ENCODE measurements at regions not wholly inside any gene's neighbourhood (a gene's known extent, or its start where the extent isn't known, plus 50 kb on each side); places are given as distances from the start of the nearest gene placed in this dataset.

DNA sequence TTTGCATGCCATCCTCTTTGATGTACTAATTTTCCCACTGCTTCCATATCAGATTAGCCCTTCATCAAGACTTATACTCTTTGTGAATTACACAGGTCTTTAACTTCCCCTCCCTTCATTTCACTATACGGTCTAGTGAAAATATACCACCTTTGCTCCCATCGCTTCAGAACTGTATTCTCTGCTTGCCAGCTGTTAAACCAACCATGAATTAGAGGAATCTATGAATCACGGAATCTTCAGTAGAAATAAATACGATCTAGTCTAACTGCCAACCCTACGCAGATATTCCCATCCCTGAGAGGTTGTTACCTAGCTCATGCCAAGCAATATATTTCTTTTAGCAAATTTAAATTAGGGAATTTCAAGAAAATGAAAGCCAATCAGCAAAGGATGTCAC lies 177.8 kb upstream of the MPPED2 start:
- POLR2A ChIA-PET: no interaction called here
- no peak for ATAC-seq
- Mint-ChIP-seq H3K27me3 (peaks cover 2% of the 10 kb centered on the region), H3K27ac (no peak overlapping the region), H3K36me3 (ENCODE audit: low read depth) (no peaks in the 10 kb centered on the region), H3K4me3 (no peak overlapping the region), H3K4me1 (no peaks in the 10 kb centered on the region), H3K9me3 (ENCODE audit: low read depth) (peaks cover 11% of the 10 kb centered on the region)
- no peak for DNase-seq
- CTCF ChIA-PET: no interaction called here
- intact Hi-C loops (cut with DNase I, micrococcal nuclease): no loop called here

GRCh38 chr11:30762188-30762587 lies 176.0 kb upstream of the MPPED2 start:
- DNase-seq (no peak), ATAC-seq (no peak)
- Mint-ChIP-seq H3K4me1 (no peaks in the 10 kb centered on the region), H3K27me3 (peaks cover 2% of the 10 kb centered on the region), H3K9me3 (ENCODE audit: low read depth) (peaks cover 11% of the 10 kb centered on the region), H3K4me3 (no peak overlapping the region), H3K27ac (no peak overlapping the region), H3K36me3 (ENCODE audit: low read depth) (no peaks in the 10 kb centered on the region)
- ChIA-PET CTCF (no interaction called here), POLR2A (no interaction called here)
- intact Hi-C loops (cut with DNase I, micrococcal nuclease): no loop called here

- Mint-ChIP-seq H3K9me3 (ENCODE audit: low read depth) (peaks cover 9% of the 10 kb centered on the region), H3K27ac (no peak overlapping the region), H3K27me3 (no peaks in the 10 kb centered on the region), H3K36me3 (ENCODE audit: low read depth) (no peaks in the 10 kb centered on the region), H3K4me1 (no peaks in the 10 kb centered on the region), H3K4me3 (no peak overlapping the region)
- intact Hi-C loops (cut with DNase I, micrococcal nuclease): no loop called here
- no peak for DNase-seq
- ChIA-PET POLR2A (no interaction called here), CTCF (no interaction called here)
- no peak for ATAC-seq
These were observed 174.2 kb upstream of the MPPED2 start for GRCh38 chr11:30760345-30760744.

DNA sequence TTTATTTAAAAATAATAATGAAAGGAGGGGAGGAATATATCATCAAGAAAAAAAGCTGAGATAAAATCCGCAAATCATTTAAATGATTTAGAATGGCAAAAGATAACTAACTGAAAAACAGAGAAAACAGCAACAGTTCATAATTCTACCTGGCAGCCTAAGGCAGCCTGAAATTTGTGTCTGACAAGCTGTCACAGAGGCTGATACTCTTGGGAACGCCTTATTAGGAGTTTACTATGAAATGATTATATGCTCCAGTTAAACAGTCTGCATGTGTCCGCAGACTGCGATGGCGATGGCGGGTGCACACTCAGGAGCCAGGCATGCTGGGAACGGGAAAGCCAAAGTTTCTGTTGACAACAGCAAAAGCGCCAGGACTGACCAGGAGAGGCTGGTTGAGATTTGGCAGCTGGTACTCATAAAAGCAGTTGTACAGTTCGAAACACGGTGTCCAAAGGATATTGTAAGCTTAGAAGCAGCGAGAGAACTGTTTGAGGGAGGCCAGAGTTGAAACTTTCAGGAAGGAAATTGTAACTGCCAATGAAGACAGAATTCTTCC lies 172.9 kb upstream of the MPPED2 start:
- no peak overlapping the region for H3K27ac Mint-ChIP-seq
- H3K4me1 Mint-ChIP-seq: no peaks in the 10 kb centered on the region
- no peaks in the 10 kb centered on the region for H3K27me3 Mint-ChIP-seq
- POLR2A ChIA-PET: no interaction called here
- ATAC-seq (no peak), DNase-seq (no peak)
- no peaks in the 10 kb centered on the region for H3K36me3 Mint-ChIP-seq (ENCODE audit: low read depth)
- CTCF ChIA-PET: no interaction called here
- intact Hi-C loops (cut with DNase I, micrococcal nuclease): no loop called here
- peaks cover 9% of the 10 kb centered on the region for H3K9me3 Mint-ChIP-seq (ENCODE audit: low read depth)
- no peak overlapping the region for H3K4me3 Mint-ChIP-seq

DNA sequence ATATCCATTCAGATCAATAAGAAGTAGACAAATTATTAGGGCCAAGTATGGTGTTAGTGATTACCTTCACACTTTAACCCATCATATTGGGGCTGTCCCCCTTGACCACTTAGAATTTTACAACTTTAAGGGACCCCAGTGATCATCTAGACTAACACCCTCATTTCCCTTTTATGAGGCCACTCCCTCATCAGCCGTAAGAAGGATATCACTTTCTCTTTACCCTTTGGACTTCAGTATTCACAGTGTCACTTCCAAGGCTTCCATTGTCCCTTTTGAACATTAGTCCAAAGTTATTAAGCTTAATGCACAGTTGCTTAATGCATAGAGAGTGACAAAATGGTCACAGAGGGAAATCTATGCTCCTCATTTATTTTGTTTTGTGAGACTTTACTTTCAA lies 172.4 kb upstream of the MPPED2 start:
- no peak for ATAC-seq
- POLR2A ChIA-PET: no interaction called here
- CTCF ChIA-PET: no interaction called here
- Mint-ChIP-seq H3K9me3 (ENCODE audit: low read depth) (peaks cover 9% of the 10 kb centered on the region), H3K4me1 (no peaks in the 10 kb centered on the region), H3K27ac (no peak overlapping the region), H3K4me3 (no peak overlapping the region), H3K36me3 (ENCODE audit: low read depth) (no peaks in the 10 kb centered on the region), H3K27me3 (no peaks in the 10 kb centered on the region)
- DNase-seq: no peak
- intact Hi-C loops (cut with DNase I, micrococcal nuclease): no loop called here

DNA sequence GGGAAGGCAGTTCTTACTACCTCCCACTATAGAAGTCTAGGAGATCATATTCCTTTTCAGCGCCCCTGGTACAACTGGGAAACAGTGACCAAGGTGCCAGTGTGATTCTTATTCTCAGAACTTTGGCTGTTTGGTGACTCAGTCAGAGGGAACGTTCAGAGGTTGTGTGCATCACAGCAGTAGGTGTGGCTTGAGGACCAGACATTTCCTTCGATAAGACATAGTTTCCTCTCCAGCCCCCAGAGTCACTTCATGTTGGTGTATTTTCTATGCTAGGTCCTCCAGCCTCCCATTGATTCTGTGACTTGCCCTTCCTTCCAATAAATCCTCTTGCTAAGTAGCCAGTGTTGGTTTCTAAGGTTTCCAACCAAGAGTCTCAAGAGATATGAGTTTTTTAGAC lies 171.9 kb upstream of the MPPED2 start:
- no peak for ATAC-seq
- ChIA-PET POLR2A (no interaction called here), CTCF (no interaction called here)
- Mint-ChIP-seq H3K27me3 (no peaks in the 10 kb centered on the region), H3K9me3 (ENCODE audit: low read depth) (peaks cover 8% of the 10 kb centered on the region), H3K4me3 (no peak overlapping the region), H3K4me1 (no peaks in the 10 kb centered on the region), H3K36me3 (ENCODE audit: low read depth) (no peaks in the 10 kb centered on the region), H3K27ac (no peak overlapping the region)
- intact Hi-C loops (cut with DNase I, micrococcal nuclease): no loop called here
- peak; percentile 3 for DNase-seq

GRCh38 chr11:30753994-30754393 lies 167.8 kb upstream of the MPPED2 start:
- intact Hi-C loops (cut with DNase I, micrococcal nuclease): no loop called here
- H3K36me3 Mint-ChIP-seq (ENCODE audit: low read depth): no peaks in the 10 kb centered on the region
- H3K4me3 Mint-ChIP-seq: no peak overlapping the region
- no peak for ATAC-seq
- ChIA-PET CTCF (no interaction called here), POLR2A (no interaction called here)
- no peak for DNase-seq
- H3K27ac Mint-ChIP-seq: no peak overlapping the region
- no peaks in the 10 kb centered on the region for H3K9me3 Mint-ChIP-seq (ENCODE audit: low read depth)
- H3K27me3 Mint-ChIP-seq: peaks cover 2% of the 10 kb centered on the region
- no peaks in the 10 kb centered on the region for H3K4me1 Mint-ChIP-seq

DNA sequence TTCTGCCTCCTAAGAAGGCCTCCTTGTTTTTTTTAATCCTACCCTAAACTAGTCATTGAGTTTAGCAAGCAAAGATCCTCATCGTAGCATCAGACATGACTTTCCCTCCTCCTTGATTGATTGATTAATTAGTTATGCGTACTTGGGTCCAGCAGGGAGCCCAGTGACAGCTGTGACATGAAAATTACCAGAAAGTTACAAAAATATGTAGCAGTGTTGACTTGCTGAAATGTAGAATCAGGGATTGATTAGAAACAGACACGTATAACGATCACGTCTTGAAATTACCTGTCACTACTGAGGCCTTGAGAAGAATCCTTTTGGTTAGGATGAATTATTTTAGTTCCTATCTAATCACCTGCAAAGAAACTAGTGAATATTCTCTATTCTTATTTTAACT lies 167.4 kb upstream of the MPPED2 start:
- H3K4me1 Mint-ChIP-seq: no peaks in the 10 kb centered on the region
- no peaks in the 10 kb centered on the region for H3K36me3 Mint-ChIP-seq (ENCODE audit: low read depth)
- intact Hi-C loops (cut with DNase I, micrococcal nuclease): no loop called here
- no peaks in the 10 kb centered on the region for H3K9me3 Mint-ChIP-seq (ENCODE audit: low read depth)
- no peak overlapping the region for H3K4me3 Mint-ChIP-seq
- no peak overlapping the region for H3K27ac Mint-ChIP-seq
- ChIA-PET CTCF (no interaction called here), POLR2A (no interaction called here)
- ATAC-seq: no peak
- H3K27me3 Mint-ChIP-seq: peaks cover 2% of the 10 kb centered on the region
- DNase-seq: no peak

- Mint-ChIP-seq H3K36me3 (ENCODE audit: low read depth) (no peaks in the 10 kb centered on the region), H3K4me1 (no peaks in the 10 kb centered on the region), H3K27me3 (peaks cover 2% of the 10 kb centered on the region), H3K27ac (no peak overlapping the region), H3K4me3 (no peak overlapping the region), H3K9me3 (ENCODE audit: low read depth) (no peaks in the 10 kb centered on the region)
- ATAC-seq (no peak), DNase-seq (no peak)
- POLR2A ChIA-PET: no interaction called here
- CTCF ChIA-PET: no interaction called here
- intact Hi-C loops (cut with DNase I, micrococcal nuclease): no loop called here
These were observed 163.1 kb upstream of the MPPED2 start for GRCh38 chr11:30749268-30749667.

- H3K36me3 Mint-ChIP-seq (ENCODE audit: low read depth): no peaks in the 10 kb centered on the region
- H3K27ac Mint-ChIP-seq: no peak overlapping the region
- no peak overlapping the region for H3K4me3 Mint-ChIP-seq
- DNase-seq: no peak
- intact Hi-C loops (cut with DNase I, micrococcal nuclease): no loop called here
- ChIA-PET POLR2A (no interaction called here), CTCF (no interaction called here)
- H3K4me1 Mint-ChIP-seq: no peaks in the 10 kb centered on the region
- H3K9me3 Mint-ChIP-seq (ENCODE audit: low read depth): peaks cover 12% of the 10 kb centered on the region
- no peak for ATAC-seq
- H3K27me3 Mint-ChIP-seq: no peaks in the 10 kb centered on the region
These were observed 154.9 kb upstream of the MPPED2 start for GRCh38 chr11:30741039-30741550.

- Mint-ChIP-seq H3K4me1 (no peaks in the 10 kb centered on the region), H3K36me3 (ENCODE audit: low read depth) (no peaks in the 10 kb centered on the region), H3K27me3 (no peaks in the 10 kb centered on the region), H3K27ac (no peak overlapping the region), H3K9me3 (ENCODE audit: low read depth) (peaks cover 12% of the 10 kb centered on the region), H3K4me3 (no peak overlapping the region)
- intact Hi-C loops (cut with DNase I, micrococcal nuclease): no loop called here
- DNase-seq (no peak), ATAC-seq (no peak)
- CTCF ChIA-PET: no interaction called here
- POLR2A ChIA-PET: no interaction called here
These were observed 153.9 kb upstream of the MPPED2 start for GRCh38 chr11:30740091-30740490.

- Mint-ChIP-seq H3K36me3 (ENCODE audit: low read depth) (no peaks in the 10 kb centered on the region), H3K27ac (no peak overlapping the region), H3K4me3 (no peak overlapping the region), H3K4me1 (no peaks in the 10 kb centered on the region), H3K9me3 (ENCODE audit: low read depth) (peaks cover 10% of the 10 kb centered on the region), H3K27me3 (no peaks in the 10 kb centered on the region)
- CTCF ChIA-PET: no interaction called here
- POLR2A ChIA-PET: no interaction called here
- intact Hi-C loops (cut with DNase I, micrococcal nuclease): no loop called here
- no peak for ATAC-seq
- DNase-seq: no peak
These were observed 149.8 kb upstream of the MPPED2 start for GRCh38 chr11:30735946-30736345.

- Mint-ChIP-seq H3K9me3 (ENCODE audit: low read depth) (peaks cover 8% of the 10 kb centered on the region), H3K4me1 (no peaks in the 10 kb centered on the region), H3K27me3 (no peaks in the 10 kb centered on the region), H3K36me3 (ENCODE audit: low read depth) (no peaks in the 10 kb centered on the region), H3K4me3 (no peak overlapping the region), H3K27ac (no peak overlapping the region)
- intact Hi-C loops (cut with DNase I, micrococcal nuclease): no loop called here
- ATAC-seq (no peak), DNase-seq (no peak)
- POLR2A ChIA-PET: no interaction called here
- CTCF ChIA-PET: no interaction called here
These were observed 147.6 kb upstream of the MPPED2 start for GRCh38 chr11:30733748-30734147.

Measured in activated CD4-positive, alpha-beta T cell treated with anti-CD3 and anti-CD28 coated beads for 36 hours (primary cell).